ENCODE measurements at regions not wholly inside any gene's neighbourhood (a gene's known extent, or its start where the extent isn't known, plus 50 kb on each side); places are given as distances from the start of the nearest gene placed in this dataset.

- peak overlapping the region; percentile 71 for H3K27ac Mint-ChIP-seq (ENCODE audit: unreplicated experiment)
- H3K36me3 Mint-ChIP-seq (ENCODE audit: low read depth) = no peaks in the 10 kb centered on the region
- H3K4me3 Mint-ChIP-seq (ENCODE audit: unreplicated experiment) = peak overlapping the region; percentile 87
- TF ChIP-seq, protein P1, sequence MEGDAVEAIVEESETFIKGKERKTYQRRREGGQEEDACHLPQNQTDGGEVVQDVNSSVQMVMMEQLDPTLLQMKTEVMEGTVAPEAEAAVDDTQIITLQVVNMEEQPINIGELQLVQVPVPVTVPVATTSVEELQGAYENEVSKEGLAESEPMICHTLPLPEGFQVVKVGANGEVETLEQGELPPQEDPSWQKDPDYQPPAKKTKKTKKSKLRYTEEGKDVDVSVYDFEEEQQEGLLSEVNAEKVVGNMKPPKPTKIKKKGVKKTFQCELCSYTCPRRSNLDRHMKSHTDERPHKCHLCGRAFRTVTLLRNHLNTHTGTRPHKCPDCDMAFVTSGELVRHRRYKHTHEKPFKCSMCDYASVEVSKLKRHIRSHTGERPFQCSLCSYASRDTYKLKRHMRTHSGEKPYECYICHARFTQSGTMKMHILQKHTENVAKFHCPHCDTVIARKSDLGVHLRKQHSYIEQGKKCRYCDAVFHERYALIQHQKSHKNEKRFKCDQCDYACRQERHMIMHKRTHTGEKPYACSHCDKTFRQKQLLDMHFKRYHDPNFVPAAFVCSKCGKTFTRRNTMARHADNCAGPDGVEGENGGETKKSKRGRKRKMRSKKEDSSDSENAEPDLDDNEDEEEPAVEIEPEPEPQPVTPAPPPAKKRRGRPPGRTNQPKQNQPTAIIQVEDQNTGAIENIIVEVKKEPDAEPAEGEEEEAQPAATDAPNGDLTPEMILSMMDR (IDR thresholded peaks at IDR 0.05) = no peak
- H3K9me3 Mint-ChIP-seq (ENCODE audit: low read depth) = no peaks in the 10 kb centered on the region
- H3K4me1 Mint-ChIP-seq (ENCODE audit: low read depth) = peaks cover 25% of the 10 kb centered on the region
- H3K27me3 Mint-ChIP-seq (ENCODE audit: low read depth) = peaks cover 8% of the 10 kb centered on the region
- no peak for DNase-seq (ENCODE audit: low spot score)
Observed at GRCh38 chr6:28657381-28657768, 131.7 kb downstream of the GPX5 start.

DNA sequence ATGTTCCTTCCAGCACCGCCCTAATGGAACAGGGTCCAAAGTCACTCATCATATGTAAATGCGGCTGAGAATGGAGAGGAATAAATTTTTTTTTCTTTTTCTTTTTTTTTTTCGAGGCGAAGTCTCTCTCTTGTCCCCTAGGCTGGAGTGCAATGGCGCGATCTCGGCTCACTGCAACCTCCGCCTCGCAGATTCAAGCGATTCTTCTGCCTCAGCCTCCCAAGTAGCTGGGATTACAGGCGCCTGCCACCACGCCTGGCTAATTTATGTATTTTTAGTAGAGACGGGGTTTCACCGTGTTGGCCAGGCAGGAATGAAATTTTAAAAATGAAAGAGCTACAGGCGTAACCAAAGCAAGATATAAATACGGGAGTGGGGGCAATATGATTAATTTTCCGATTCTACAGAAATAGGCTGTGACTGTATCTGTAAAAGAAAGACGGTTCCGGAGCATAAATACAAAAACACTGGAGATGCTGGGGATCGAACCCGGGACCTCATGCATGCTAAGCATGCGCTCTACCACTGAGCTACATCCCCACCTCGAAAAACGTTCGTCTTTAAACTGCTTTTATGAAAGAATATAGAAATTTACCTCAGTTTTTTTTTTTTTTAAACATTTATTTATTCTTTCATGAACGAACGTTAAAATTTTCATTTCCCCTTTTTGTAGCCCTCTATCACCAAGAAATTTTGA is 132.2 kb downstream of the GPX5 start:
- TF ChIP-seq, protein P1 (IDR thresholded peaks at IDR 0.05) = no peak
- peak overlapping the region; percentile 87 for H3K4me3 Mint-ChIP-seq (ENCODE audit: unreplicated experiment)
- H3K27ac Mint-ChIP-seq (ENCODE audit: unreplicated experiment) = peak overlapping the region; percentile 71
- peaks cover 8% of the 10 kb centered on the region for H3K27me3 Mint-ChIP-seq (ENCODE audit: low read depth)
- DNase-seq (ENCODE audit: low spot score) = no peak
- no peaks in the 10 kb centered on the region for H3K9me3 Mint-ChIP-seq (ENCODE audit: low read depth)
- peaks cover 25% of the 10 kb centered on the region for H3K4me1 Mint-ChIP-seq (ENCODE audit: low read depth)
- no peaks in the 10 kb centered on the region for H3K36me3 Mint-ChIP-seq (ENCODE audit: low read depth)

DNA sequence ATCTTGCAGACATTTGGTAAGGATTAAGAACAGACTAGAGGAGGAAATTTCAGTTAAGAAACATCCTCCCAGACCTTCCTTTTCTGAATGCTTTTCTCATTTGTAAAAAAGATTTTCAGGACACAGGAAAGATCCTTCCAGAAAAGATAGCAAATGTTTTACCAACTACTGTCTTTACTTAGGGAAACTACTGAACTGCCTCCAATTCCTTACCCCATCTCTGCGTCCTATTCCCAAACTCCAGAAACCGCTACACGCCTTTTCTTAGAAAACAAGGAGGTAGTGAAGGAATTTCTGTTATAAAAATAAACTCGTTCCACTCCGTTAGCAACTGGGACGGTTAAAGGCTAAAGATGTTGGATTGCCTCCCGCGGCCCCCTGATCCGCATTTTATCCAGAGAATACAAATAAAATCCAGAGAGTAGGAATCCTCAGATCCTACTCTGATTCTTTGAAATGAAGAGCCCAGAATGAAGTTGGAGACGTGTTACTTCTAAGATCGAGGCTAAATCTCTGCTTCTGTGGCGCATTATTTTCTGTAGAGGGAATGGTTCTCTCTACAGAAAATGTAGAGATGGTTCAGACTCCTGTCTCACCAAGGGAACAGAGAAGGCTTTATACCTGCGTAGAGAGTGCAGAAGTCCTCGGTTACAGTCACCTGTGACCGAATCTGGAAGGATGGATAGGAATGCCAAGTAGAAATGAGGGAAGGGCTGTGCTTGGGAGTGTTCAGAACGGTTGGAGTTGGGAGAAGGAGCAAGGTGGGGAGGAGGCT is 133.0 kb downstream of the GPX5 start:
- Mint-ChIP-seq H3K27me3 (ENCODE audit: low read depth) (peaks cover 10% of the 10 kb centered on the region), H3K4me1 (ENCODE audit: low read depth) (peaks cover 25% of the 10 kb centered on the region), H3K27ac (ENCODE audit: unreplicated experiment) (peak overlapping the region; percentile 52), H3K4me3 (ENCODE audit: unreplicated experiment) (peak overlapping the region; percentile 87), H3K36me3 (ENCODE audit: low read depth) (no peaks in the 10 kb centered on the region), H3K9me3 (ENCODE audit: low read depth) (no peaks in the 10 kb centered on the region)
- TF ChIP-seq, protein P1 (IDR thresholded peaks at IDR 0.05) = no peak
- DNase-seq (ENCODE audit: low spot score) = no peak

DNA sequence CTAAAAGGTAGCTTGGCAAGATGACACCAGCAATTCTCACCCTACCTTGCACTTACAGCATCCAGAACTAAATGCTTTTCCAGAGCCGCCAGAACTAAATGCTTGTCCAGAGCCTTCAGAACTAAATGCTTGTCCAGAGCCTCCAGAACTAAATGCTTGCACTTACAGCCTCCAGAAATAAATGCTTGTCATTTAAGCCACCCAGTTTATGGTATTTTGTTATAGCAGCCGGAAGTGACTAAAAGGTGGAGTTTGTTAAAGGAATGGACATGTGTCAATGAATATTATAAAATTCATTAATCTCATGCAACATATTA is 133.5 kb downstream of the GPX5 start:
- no peaks in the 10 kb centered on the region for H3K9me3 Mint-ChIP-seq (ENCODE audit: low read depth)
- H3K36me3 Mint-ChIP-seq (ENCODE audit: low read depth) = no peaks in the 10 kb centered on the region
- peak overlapping the region; percentile 87 for H3K4me3 Mint-ChIP-seq (ENCODE audit: unreplicated experiment)
- no peak overlapping the region for H3K27ac Mint-ChIP-seq (ENCODE audit: unreplicated experiment)
- H3K27me3 Mint-ChIP-seq (ENCODE audit: low read depth) = peaks cover 10% of the 10 kb centered on the region
- H3K4me1 Mint-ChIP-seq (ENCODE audit: low read depth) = peaks cover 25% of the 10 kb centered on the region
- TF ChIP-seq, protein P1 (IDR thresholded peaks at IDR 0.05) = no peak
- no peak for DNase-seq (ENCODE audit: low spot score)

GRCh38 chr6:28661097-28661713 is 135.5 kb downstream of the GPX5 start:
- no peak for DNase-seq (ENCODE audit: low spot score)
- no peaks in the 10 kb centered on the region for H3K9me3 Mint-ChIP-seq (ENCODE audit: low read depth)
- H3K4me3 Mint-ChIP-seq (ENCODE audit: unreplicated experiment) = no peak overlapping the region
- H3K27me3 Mint-ChIP-seq (ENCODE audit: low read depth) = peaks cover 9% of the 10 kb centered on the region
- no peaks in the 10 kb centered on the region for H3K36me3 Mint-ChIP-seq (ENCODE audit: low read depth)
- H3K4me1 Mint-ChIP-seq (ENCODE audit: low read depth) = peaks cover 25% of the 10 kb centered on the region
- TF ChIP-seq, protein P1 (IDR thresholded peaks at IDR 0.05) = no peak
- no peak overlapping the region for H3K27ac Mint-ChIP-seq (ENCODE audit: unreplicated experiment)

Measured in chondrocyte (in vitro differentiated cells).